Stomach (tissue), 4 donors: ENCODE measurements at regions not wholly inside any gene's neighbourhood (a gene's known extent, or its start where the extent isn't known, plus 50 kb on each side); places are given as distances from the start of the nearest gene placed in this dataset.

Experiments used
- CTCF ChIP-seq, 7 experiments: fragments of 450-650 bp in 4 of 7; fragments of 200-600 bp in 3 of 7; sonication (generic) in 3 of 7; IDR thresholded peaks; one replicate each; pipeline ENCODE4 v1.5.1; 2016 to 2019; ENCODE audit warnings: antibody characterized with exemption in 7 of 7, control low read depth in 2 of 7, mild to moderate bottlenecking in 1 of 7
- POLR2A ChIP-seq, 4 donors: fragments of 450-650 bp; IDR thresholded peaks; one replicate each; pipeline ENCODE4 v1.6.1; 2016; ENCODE audit warnings: antibody characterized with exemption in 4 of 4, control low read depth in 2 of 4, mild to moderate bottlenecking in 1 of 4, moderate library complexity in 1 of 4
- POLR2AphosphoS5 ChIP-seq, 3 donors: sonication (generic); formaldehyde crosslinking; IDR thresholded peaks; one replicate each; pipeline ENCODE4 v1.6.1; 2016; ENCODE audit warnings: antibody characterized with exemption in 3 of 3

- TF ChIP-seq CTCF (IDR thresholded peaks at IDR 0.05): no peak
- no peak for TF ChIP-seq POLR2AphosphoS5 (IDR thresholded peaks at IDR 0.05)
- no peak for TF ChIP-seq POLR2A (IDR thresholded peaks at IDR 0.05)
These were observed 93.0 kb upstream of the CEP85L start for GRCh38 chr6:118744261-118744941.
